ENCODE measurements at regions not wholly inside any gene's neighbourhood (a gene's known extent, or its start where the extent isn't known, plus 50 kb on each side); places are given as distances from the start of the nearest gene placed in this dataset.

DNA sequence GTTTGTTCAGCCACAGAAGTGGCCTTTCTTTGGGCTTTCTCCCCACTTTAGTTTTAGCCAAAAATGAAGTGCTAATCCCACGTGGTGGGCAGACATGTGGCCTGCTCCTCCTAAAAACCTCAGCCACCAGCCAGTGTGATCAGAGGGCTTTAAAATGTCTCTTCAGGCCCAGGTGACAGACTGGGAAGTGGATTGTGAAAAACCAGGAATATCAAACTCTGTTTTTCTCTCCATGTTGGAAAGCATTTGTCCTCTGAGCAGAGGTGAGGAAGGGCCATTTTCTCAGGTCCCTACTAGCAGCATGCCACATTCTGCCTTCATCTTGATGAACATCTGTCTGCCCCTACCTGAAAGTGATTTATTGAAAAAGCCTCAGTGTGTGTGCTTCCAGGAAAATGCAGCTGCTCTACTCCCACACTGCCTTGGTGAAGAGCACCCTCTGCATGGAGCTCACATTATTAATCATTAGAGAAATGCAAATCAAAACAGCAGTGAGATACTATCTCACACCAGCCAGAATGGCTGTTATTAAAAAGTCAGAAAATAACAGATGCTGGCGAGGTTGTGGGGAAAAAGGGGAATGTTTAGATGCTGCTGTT is 181.2 kb upstream of the DMAC1 start:
- DNase-seq, result no peak

DNA sequence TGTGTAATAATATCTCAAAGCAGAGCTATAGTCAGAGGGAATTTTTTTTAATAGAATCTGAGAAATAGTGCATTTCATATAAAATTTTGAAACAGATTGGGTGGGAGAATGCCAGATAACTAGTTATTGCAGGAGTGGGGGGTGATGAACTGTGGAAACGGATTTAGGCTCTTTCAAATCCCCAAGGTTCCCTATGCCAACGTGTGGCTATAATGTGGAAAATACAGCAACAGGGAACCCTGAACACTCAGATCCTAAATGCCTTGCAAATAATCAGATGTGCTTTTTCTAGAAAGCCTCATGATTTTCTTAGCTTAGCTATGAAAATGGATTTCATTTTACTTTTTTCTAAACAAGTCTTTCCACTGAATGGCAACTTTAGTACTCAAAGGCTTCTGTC is 180.5 kb upstream of the DMAC1 start:
- DNase-seq, result no peak

DNA sequence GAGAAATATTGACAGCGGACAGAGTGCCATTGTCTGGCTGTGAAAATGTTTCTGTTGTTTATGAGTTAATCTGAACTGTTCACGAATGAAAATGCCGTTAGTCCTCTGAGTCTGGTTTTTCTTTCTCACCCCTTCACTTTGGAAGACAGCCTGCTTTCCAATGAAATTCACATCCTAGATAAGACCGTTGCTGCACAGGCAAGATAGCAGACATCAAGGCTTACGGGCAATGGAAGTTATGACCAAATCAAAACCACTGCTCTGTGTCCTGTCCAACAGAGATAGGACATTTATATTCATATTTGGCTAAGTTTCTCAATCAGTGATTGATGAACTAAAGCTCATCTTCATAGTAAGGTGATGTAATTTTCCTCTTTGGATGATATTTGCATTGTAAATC is 180.0 kb upstream of the DMAC1 start:
- DNase-seq, result no peak

GRCh38 chr9:7977586-7977985 is 178.0 kb upstream of the DMAC1 start:
- DNase-seq, result no peak

DNA sequence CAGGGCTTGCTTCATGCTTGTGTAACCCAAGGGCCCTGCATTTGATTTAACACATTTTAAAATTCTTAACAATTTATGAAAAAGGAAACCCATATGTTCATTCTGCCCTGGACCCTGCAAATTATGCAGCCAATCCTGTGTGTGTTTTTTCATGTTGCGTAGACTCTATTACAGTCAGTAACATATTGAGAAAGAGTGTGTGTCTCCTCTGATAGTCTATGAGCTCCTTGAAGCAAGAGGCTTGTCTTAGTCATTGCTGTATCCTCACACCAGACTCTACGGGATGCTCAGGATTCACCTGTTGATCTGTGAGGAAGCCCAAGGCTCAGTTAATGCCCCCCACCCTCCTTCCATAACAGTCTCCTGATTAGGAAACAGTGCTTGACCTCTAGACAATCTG is 177.3 kb upstream of the DMAC1 start:
- DNase-seq, result no peak

- DNase-seq, result no peak
Observed at GRCh38 chr9:7976167-7976755, 176.7 kb upstream of the DMAC1 start.

GRCh38 chr9:7975336-7975735 is 175.8 kb upstream of the DMAC1 start:
- DNase-seq, result no peak

DNA sequence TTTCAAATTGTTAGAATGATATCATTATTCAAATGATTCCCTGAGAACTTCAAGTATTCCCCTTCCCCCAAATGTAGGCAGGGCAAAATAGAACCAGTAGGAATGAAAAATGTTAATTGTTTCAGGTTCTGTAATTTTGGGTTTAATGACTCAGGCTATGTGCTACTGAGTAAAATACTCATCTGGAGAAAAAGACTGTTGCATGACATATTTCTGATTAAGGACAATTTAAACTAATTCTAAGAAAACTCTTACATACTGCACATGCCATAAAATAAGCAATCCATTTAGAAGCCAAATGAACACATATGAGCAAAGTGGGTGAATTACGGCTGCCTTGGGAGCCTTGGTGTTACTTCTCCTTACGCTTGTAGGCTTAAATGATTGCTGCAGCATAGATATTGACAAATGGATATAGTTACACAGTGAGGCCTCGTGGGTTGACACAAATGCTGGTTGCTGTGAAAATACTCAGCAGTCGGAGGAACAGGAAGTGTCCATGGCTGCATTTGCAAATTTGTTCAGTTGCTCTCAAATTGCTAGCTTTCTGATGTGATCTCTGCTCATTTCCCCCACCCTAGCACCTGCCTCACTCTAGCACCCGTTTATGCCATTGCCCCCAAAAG is 174.9 kb upstream of the DMAC1 start:
- no peak for DNase-seq

GRCh38 chr9:7973123-7973522 is 173.5 kb upstream of the DMAC1 start:
- no peak for DNase-seq

DNA sequence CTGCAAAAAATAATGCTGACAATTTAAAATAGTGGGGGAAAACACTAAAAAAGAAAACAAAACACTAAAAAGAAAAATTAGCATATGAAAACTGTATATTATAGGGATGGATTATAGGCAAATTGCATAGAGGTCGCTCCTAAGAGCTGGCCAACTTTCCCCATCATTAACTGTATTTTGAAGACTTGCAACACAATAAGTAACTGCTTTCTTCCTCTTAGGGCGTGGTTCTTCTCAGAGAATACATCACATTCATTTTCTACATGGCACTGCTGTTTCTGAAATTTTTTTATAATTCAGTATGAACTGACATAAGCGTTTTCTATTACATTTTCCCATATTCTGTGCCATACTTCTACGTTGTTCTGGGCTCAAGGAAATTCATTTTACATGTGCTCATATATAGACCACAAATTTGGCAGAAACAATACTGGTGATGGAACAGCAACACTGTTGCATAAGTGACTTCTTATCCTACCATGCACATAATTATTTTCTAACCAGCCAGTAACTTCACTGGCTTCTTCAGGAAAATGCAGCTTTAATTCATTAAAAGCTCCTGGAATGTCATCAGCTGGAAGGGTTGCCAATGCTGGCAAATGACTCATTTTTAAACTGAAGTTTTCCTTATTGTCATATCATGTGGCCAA is 171.2 kb upstream of the DMAC1 start:
- DNase-seq, result no peak

DNA sequence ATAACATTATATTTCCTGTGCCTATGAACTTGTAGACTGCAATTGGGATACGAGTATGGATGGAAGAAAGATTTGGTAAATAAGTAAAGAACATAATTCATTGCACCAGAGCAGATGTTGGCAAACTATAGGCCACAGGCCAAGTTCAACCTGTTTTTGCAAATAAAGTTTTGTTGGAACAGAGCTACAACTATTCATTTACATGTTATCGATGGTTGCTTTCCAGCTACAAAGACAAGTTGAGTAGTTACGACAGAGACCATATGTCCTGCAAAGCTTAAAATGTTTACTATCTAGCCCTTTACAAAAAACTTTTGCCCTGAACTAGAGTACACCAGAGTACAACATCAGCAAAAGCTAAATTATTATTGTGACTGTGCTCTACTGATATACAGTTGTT is 169.1 kb upstream of the DMAC1 start:
- no peak for DNase-seq

DNA sequence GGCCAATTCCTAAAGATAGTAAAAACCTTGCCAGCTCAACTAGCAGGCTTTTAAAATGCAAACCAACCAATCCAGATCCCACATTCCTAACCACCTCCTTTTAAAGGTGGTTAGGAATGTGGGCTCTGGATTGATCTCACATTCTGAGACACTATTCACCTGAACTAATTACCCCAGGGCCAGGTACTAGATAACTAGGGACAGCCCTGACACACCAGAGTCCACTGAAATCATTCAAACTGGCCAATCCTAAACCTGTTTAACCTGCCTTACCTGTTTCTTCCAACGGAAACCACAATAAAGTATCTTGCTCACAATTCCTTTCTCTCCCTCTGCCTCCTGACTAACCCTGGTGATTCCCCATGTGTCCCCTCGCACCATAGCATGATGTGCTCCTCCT is 168.3 kb upstream of the DMAC1 start:
- no peak for DNase-seq

GRCh38 chr9:7967093-7967827 is 167.7 kb upstream of the DMAC1 start:
- no peak for DNase-seq

GRCh38 chr9:7965063-7965462 is 165.5 kb upstream of the DMAC1 start:
- DNase-seq, result no peak

DNA sequence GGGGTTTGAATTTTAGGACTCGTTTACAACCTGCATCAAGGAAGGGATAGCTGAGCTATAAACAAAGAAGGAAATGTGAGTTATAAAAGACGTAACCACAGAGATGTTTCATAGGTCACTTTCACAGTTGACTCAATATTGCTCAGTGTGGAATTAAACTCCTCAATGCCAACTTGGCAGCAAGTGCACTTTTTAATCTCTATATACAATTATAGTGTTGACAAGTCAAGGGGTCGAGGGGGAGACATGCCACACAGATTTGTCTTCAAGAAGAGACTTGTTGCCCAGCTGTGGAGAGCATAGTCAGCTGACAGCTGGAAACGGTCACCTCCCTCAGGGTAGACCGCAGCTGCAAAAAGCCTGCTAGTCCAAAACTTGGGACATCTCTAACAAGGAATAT is 163.4 kb upstream of the DMAC1 start:
- no peak for DNase-seq

DNA sequence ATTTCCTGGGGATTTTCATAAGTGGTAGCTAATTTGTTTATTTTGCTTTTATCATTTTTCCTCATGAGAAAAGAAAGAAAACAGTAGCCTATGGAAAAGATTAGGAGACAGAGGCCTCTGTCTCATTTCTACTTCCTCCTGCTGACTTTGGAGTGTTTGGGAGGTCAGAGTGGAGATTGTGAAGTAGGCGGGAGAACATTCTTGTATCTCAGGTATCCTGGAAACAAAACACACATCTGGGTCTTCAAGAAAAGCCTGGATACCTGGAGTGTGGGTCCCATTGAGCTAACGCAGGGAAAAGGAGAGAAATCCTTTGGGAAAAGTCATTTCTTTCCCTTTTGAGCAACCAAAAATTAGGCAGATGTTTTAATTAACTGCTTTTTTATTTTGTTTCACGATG is 161.5 kb upstream of the DMAC1 start:
- no peak for DNase-seq

GRCh38 chr9:7960320-7961050 is 160.9 kb upstream of the DMAC1 start:
- DNase-seq, result no peak

- DNase-seq, result no peak
Observed at GRCh38 chr9:7957803-7958202, 158.2 kb upstream of the DMAC1 start.

- no peak for DNase-seq
Observed at GRCh38 chr9:7947577-7947976, 148.0 kb upstream of the DMAC1 start.

DNA sequence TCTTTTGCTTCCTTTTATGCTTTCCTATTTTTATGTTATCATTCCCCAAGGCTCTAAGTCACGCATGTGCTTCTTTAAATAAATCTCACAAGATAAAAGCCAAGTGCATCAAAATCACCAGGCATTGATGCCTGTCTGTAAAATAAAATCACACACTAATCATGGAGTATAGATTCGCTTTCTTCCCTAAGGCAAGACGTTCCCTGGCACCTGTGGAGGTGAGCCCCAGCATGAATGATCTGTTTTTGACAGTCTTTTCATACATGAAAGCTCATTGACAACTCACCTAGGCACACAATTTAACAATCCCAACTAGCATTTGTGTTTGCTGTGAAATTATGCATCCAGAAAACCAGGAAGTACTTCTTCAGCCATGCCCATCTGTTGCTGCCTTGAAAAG is 146.9 kb upstream of the DMAC1 start:
- no peak for DNase-seq

DNA sequence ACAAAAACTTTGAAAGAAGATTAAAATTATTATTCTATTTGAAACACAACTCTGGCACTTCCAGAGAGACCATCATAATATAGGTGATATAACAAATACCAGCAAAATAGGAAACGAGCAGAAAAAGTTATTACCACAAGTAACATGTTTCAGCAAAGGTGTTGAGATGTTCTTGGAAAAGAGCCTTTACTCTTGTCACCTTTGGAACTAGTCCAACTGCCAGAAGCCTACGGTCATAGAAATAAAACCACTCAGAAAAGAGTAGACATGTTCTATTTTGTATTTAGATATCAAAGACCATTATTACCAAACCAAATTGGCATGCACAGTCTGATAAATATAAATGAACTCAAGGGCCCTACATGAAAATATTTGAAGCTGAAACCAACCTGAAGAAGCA is 145.0 kb upstream of the DMAC1 start:
- no peak for DNase-seq

DNA sequence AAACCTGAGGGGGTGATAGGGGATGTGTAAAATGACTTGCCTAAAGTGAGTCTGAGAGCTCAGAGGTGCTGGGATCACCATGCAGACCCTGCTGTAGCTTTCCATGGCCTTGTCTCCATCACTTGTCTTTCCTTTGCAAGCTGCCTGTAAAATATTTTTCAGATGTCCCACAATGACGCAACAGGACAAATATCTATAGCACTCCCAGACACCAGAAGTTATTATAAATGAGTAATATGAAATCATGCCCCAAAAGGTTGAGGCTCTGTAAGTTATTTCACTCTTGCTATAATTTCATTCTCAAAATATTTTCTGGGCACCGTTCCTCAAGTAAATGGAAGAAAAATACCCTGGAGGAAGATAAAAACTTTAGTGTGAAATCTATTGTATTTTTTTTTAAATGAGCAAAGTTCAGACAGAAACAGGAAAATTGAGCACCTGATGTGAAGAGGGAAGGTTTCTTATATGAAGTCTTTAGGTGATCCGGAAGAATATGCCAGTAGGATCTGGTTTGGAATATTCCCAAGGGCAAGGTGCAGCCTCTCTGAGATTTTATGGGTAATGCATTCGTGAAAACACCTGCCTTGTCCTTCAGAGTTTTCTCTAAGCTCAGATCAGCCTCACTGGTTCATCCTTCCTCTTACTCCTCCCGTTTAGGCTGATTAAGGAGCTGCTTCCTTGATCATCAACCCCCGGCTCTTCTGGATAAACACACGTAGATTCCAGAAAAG is 138.3 kb upstream of the DMAC1 start:
- no peak for DNase-seq

All from NCI-H2171 (cell line).